OCI-LY3 (cell line): ENCODE measurements at regions not wholly inside any gene's neighbourhood (a gene's known extent, or its start where the extent isn't known, plus 50 kb on each side); places are given as distances from the start of the nearest gene placed in this dataset.

Experiments
- H2AFZ ChIP-seq: fragments of 200-600, 300-600 bp; shearing (Covaris generic); 2 replicates; pipeline ENCODE4 v1.6.0; 2014; ENCODE audit warnings: antibody characterized with exemption, low read depth, low read length
- H3K27ac ChIP-seq: fragments of 200-600, 300-600 bp; sonication (generic); 2 replicates; pipeline ENCODE4 v1.5.1; 2014; ENCODE audit warnings: mild to moderate bottlenecking, low read length, moderate library complexity, mixed read lengths
- H3K27me3 ChIP-seq: fragments of 200-600, 300-600 bp; sonication (generic); 2 replicates; pipeline ENCODE4 v1.6.1; 2014; ENCODE audit warnings: low read depth, low read length, mixed read lengths
- H3K36me3 ChIP-seq: fragments of 200-600, 300-600 bp; sonication (generic); replicated peaks from 2 replicates; pipeline ENCODE3; 2014; ENCODE audit warnings: low read depth, low read length, mixed read lengths
- H3K4me1 ChIP-seq: fragments of 300-600, 200-600 bp; sonication (generic); 2 replicates; pipeline ENCODE4 v1.6.1; 2014; ENCODE audit warnings: low read length, mixed read lengths
- H3K4me2 ChIP-seq: fragments of 200-600, 300-600 bp; sonication (generic); 2 replicates; pipeline ENCODE4 v1.6.1; 2014; ENCODE audit warnings: low read length, mixed read lengths
- H3K4me3 ChIP-seq: fragments of 300-600, 200-600 bp; sonication (generic); 2 replicates; pipeline ENCODE4 v1.5.1; 2014; ENCODE audit warnings: antibody characterized with exemption, mild to moderate bottlenecking, low read length, moderate library complexity
- H3K79me2 ChIP-seq: fragments of 300-600, 200-600 bp; shearing (Covaris generic); 2 replicates; pipeline ENCODE4 v1.6.1; 2014; ENCODE audit warnings: mild to moderate bottlenecking, low read length, mixed read lengths
- H3K9ac ChIP-seq: fragments of 300-600, 200-600 bp; shearing (Covaris generic); 2 replicates; pipeline ENCODE4 v1.6.0; 2014; ENCODE audit warnings: mild to moderate bottlenecking, low read length, moderate library complexity
- H3K9me3 ChIP-seq: fragments of 200-600, 300-600 bp; shearing (Covaris generic); 2 replicates; pipeline ENCODE4 v1.6.1; 2014; ENCODE audit warnings: low read length, mixed read lengths; ENCODE audit not compliant: insufficient read depth
- H4K20me1 ChIP-seq: fragments of 200-600, 300-600 bp; sonication (generic); 2 replicates; pipeline ENCODE4 v1.6.1; 2016; ENCODE audit warnings: low read length, mixed read lengths; ENCODE audit not compliant: insufficient read depth
- CTCF ChIP-seq: fragments of 200-600, 300-600 bp; sonication (generic); IDR thresholded peaks from 2 replicates; pipeline ENCODE4 v1.5.1; 2014; ENCODE audit warnings: antibody characterized with exemption, low read length, low read depth
- EZH2phosphoT487 ChIP-seq: fragments of 200-600 bp; shearing (Covaris generic); IDR thresholded peaks from 2 replicates; pipeline ENCODE4 v1.6.1; 2018; ENCODE audit warnings: antibody characterized with exemption, mixed run types, low read depth

- Histone ChIP-seq H3K36me3 (no peaks in the 10 kb centered on the region), H3K9ac (no peak overlapping the region), H2AFZ (no peak overlapping the region), H3K4me1 (peaks cover 19% of the 10 kb centered on the region), H3K27me3 (no peaks in the 10 kb centered on the region), H3K4me3 (no peak overlapping the region), H3K79me2 (no peaks in the 10 kb centered on the region), H4K20me1 (no peaks in the 10 kb centered on the region), H3K27ac (no peak overlapping the region), H3K4me2 (no peak overlapping the region), H3K9me3 (no peaks in the 10 kb centered on the region)
- TF ChIP-seq EZH2phosphoT487: no peak
- TF ChIP-seq CTCF: no peak
Measured at GRCh38 chr14:53683229-53683628, 273.4 kb downstream of the BMP4 start.

GRCh38 chr14:53672526-53672925, 284.1 kb downstream of the BMP4 start:
- Histone ChIP-seq H3K27ac (no peak overlapping the region), H3K4me2 (no peak overlapping the region), H3K9ac (no peak overlapping the region), H3K9me3 (no peaks in the 10 kb centered on the region), H3K79me2 (no peaks in the 10 kb centered on the region), H3K36me3 (no peaks in the 10 kb centered on the region), H2AFZ (no peak overlapping the region), H3K4me1 (no peaks in the 10 kb centered on the region), H3K4me3 (no peak overlapping the region), H4K20me1 (no peaks in the 10 kb centered on the region), H3K27me3 (no peaks in the 10 kb centered on the region)
- no peak for TF ChIP-seq CTCF
- TF ChIP-seq EZH2phosphoT487: no peak

DNA sequence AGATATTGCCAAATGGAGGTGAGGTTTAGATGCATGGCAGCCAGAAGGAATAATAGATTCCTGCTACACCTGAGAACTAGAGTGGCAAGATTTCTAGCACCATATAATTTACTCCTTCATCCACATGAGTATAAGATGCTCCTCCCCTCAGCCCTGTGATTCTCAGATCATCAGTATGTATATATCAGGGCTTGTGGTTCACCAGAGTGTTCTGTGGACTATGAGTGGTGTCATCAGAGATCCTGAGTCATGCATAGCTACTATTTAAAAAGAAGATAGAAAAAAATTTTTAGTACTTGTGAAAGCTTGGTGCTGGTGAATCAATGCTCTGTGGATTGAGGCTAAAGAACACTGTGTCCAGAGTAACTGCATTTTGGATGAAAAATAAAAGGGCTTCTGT, 285.9 kb downstream of the BMP4 start:
- Histone ChIP-seq H3K9me3 (no peaks in the 10 kb centered on the region), H4K20me1 (no peaks in the 10 kb centered on the region), H3K27ac (no peak overlapping the region), H3K27me3 (no peaks in the 10 kb centered on the region), H3K9ac (no peak overlapping the region), H3K4me3 (no peak overlapping the region), H3K36me3 (no peaks in the 10 kb centered on the region), H3K4me2 (no peak overlapping the region), H2AFZ (no peak overlapping the region), H3K4me1 (no peaks in the 10 kb centered on the region), H3K79me2 (no peaks in the 10 kb centered on the region)
- TF ChIP-seq EZH2phosphoT487 (no peak), CTCF (no peak)

- Histone ChIP-seq H3K36me3 (no peaks in the 10 kb centered on the region), H3K4me1 (no peaks in the 10 kb centered on the region), H4K20me1 (no peaks in the 10 kb centered on the region), H3K79me2 (no peaks in the 10 kb centered on the region), H3K27me3 (no peaks in the 10 kb centered on the region), H3K9me3 (no peaks in the 10 kb centered on the region), H3K9ac (no peak overlapping the region), H3K4me2 (no peak overlapping the region), H3K27ac (no peak overlapping the region), H2AFZ (no peak overlapping the region), H3K4me3 (no peak overlapping the region)
- TF ChIP-seq CTCF (no peak), EZH2phosphoT487 (no peak)
Measured at GRCh38 chr14:53668897-53669296, 287.7 kb downstream of the BMP4 start.
